ENCODE measurements at regions not wholly inside any gene's neighbourhood (a gene's known extent, or its start where the extent isn't known, plus 50 kb on each side); places are given as distances from the start of the nearest gene placed in this dataset.

DNA sequence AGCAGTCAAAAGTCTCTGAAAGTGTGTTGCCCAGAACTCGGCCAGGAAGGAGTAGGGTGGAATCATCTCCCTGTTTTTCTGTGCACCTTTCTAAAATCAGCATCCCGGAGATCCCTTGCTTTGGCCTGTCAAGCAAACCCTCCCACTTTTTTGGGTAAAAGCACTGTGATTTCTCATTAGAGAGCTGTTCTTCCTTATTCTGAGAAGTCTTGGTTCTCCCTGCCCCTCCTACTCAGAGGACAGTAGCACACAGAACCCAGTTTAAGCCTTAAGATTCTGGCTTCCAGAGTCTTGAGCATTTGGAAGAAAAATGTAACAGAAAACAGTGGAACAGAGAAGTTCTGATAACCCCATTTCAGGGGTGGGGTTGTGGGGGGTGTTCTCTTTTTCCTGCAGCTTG, 52.6 kb upstream of the KATNAL1 start:
- no peak for TF ChIP-seq CREB1 (IDR thresholded peaks at IDR 0.05)
- no peak for TF ChIP-seq CREB1 (CRISPR knock-in tag; IDR thresholded peaks at IDR 0.05)
- no peak for TF ChIP-seq JUN (IDR thresholded peaks at IDR 0.05; ENCODE audit: borderline replicate concordance, low read depth, low read length)
- TF ChIP-seq JUN (CRISPR knock-in tag; IDR thresholded peaks at IDR 0.05; ENCODE audit: borderline replicate concordance) = no peak
- TF ChIP-seq, protein P1, sequence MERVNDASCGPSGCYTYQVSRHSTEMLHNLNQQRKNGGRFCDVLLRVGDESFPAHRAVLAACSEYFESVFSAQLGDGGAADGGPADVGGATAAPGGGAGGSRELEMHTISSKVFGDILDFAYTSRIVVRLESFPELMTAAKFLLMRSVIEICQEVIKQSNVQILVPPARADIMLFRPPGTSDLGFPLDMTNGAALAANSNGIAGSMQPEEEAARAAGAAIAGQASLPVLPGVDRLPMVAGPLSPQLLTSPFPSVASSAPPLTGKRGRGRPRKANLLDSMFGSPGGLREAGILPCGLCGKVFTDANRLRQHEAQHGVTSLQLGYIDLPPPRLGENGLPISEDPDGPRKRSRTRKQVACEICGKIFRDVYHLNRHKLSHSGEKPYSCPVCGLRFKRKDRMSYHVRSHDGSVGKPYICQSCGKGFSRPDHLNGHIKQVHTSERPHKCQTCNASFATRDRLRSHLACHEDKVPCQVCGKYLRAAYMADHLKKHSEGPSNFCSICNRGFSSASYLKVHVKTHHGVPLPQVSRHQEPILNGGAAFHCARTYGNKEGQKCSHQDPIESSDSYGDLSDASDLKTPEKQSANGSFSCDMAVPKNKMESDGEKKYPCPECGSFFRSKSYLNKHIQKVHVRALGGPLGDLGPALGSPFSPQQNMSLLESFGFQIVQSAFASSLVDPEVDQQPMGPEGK (CRISPR knock-in tag; IDR thresholded peaks at IDR 0.05; ENCODE audit: borderline replicate concordance) = no peak
- no peak for TF ChIP-seq CC2D1A (IDR thresholded peaks at IDR 0.05)
- TF ChIP-seq BRCA1 (IDR thresholded peaks at IDR 0.05) = no peak
- TF ChIP-seq BRCA1 (CRISPR knock-in tag; IDR thresholded peaks at IDR 0.05) = no peak
- TF ChIP-seq, protein P2, sequence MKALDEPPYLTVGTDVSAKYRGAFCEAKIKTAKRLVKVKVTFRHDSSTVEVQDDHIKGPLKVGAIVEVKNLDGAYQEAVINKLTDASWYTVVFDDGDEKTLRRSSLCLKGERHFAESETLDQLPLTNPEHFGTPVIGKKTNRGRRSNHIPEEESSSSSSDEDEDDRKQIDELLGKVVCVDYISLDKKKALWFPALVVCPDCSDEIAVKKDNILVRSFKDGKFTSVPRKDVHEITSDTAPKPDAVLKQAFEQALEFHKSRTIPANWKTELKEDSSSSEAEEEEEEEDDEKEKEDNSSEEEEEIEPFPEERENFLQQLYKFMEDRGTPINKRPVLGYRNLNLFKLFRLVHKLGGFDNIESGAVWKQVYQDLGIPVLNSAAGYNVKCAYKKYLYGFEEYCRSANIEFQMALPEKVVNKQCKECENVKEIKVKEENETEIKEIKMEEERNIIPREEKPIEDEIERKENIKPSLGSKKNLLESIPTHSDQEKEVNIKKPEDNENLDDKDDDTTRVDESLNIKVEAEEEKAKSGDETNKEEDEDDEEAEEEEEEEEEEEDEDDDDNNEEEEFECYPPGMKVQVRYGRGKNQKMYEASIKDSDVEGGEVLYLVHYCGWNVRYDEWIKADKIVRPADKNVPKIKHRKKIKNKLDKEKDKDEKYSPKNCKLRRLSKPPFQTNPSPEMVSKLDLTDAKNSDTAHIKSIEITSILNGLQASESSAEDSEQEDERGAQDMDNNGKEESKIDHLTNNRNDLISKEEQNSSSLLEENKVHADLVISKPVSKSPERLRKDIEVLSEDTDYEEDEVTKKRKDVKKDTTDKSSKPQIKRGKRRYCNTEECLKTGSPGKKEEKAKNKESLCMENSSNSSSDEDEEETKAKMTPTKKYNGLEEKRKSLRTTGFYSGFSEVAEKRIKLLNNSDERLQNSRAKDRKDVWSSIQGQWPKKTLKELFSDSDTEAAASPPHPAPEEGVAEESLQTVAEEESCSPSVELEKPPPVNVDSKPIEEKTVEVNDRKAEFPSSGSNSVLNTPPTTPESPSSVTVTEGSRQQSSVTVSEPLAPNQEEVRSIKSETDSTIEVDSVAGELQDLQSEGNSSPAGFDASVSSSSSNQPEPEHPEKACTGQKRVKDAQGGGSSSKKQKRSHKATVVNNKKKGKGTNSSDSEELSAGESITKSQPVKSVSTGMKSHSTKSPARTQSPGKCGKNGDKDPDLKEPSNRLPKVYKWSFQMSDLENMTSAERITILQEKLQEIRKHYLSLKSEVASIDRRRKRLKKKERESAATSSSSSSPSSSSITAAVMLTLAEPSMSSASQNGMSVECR (CRISPR knock-in tag; IDR thresholded peaks at IDR 0.05) = no peak
- TF ChIP-seq SAP30 (IDR thresholded peaks at IDR 0.05; ENCODE audit: borderline replicate concordance, insufficient read depth, low read depth, low read length, poor library complexity, severe bottlenecking) = no peak
- no peak for TF ChIP-seq HDAC6 (IDR thresholded peaks at IDR 0.05; ENCODE audit: low read depth, low read length)
